Spleen (tissue), 11 donors: ENCODE measurements at regions not wholly inside any gene's neighbourhood (a gene's known extent, or its start where the extent isn't known, plus 50 kb on each side); places are given as distances from the start of the nearest gene placed in this dataset.

Experiments
- DNase-seq: peaks from one replicate; pipeline ENCODE4 v3.0.0-alpha.2; 2020
- H3K27ac ChIP-seq, 8 donors: fragments of 200-600 bp; sonication (generic) in 7 of 8; 1 replicate in 4 of 8; 2 replicates in 4 of 8; pipeline versions ENCODE4 v1.5.0 to v1.8.0; 2016 to 2021; ENCODE audit warnings: inconsistent platforms in 4 of 8, mild to moderate bottlenecking in 4 of 8, moderate library complexity in 1 of 8
- H3K27me3 ChIP-seq, 7 donors: fragments of 200-600 bp; sonication (generic) in 6 of 7; replicated peaks in 1 of 7; 1 replicate in 4 of 7; 2 replicates in 3 of 7; pipeline versions ENCODE4 v1.5.0 to v1.8.0; 2016 to 2021; ENCODE audit warnings: inconsistent platforms in 3 of 7, mild to moderate bottlenecking in 1 of 7
- H3K36me3 ChIP-seq, 6 donors: fragments of 200-600 bp; sonication (generic) in 5 of 6; 1 replicate in 4 of 6; 2 replicates in 2 of 6; pipeline versions ENCODE4 v1.5.0 to v1.8.0; 2016 to 2021; ENCODE audit warnings: inconsistent platforms in 2 of 6
- H3K4me1 ChIP-seq, 6 donors: fragments of 200-600 bp; sonication (generic) in 5 of 6; 1 replicate in 3 of 6; 2 replicates in 3 of 6; pipeline versions ENCODE4 v1.5.0 to v1.8.0; 2016 to 2021; ENCODE audit warnings: inconsistent platforms in 3 of 6
- H3K4me3 ChIP-seq, 8 donors: fragments of 200-600 bp; sonication (generic) in 7 of 8; 1 replicate in 4 of 8; 2 replicates in 4 of 8; pipeline versions ENCODE4 v1.5.0 to v1.8.0; 2016 to 2021; ENCODE audit warnings: inconsistent platforms in 4 of 8, mild to moderate bottlenecking in 4 of 8, moderate library complexity in 2 of 8
- H3K9me3 ChIP-seq, 8 donors: fragments of 200-600 bp; sonication (generic) in 7 of 8; 1 replicate in 4 of 8; 2 replicates in 4 of 8; pipeline versions ENCODE4 v1.5.0 to v1.8.0; 2016 to 2021; ENCODE audit warnings: inconsistent platforms in 4 of 8
- POLR2A ChIP-seq, 3 donors: fragments of 450-650 bp; IDR thresholded peaks; one replicate each; pipeline ENCODE4 v1.5.1; 2017; ENCODE audit warnings: antibody characterized with exemption in 3 of 3, mild to moderate bottlenecking in 1 of 3
- POLR2AphosphoS5 ChIP-seq, 3 donors: sonication (generic); formaldehyde crosslinking; IDR thresholded peaks; one replicate each; pipeline ENCODE4 v1.5.1; 2017; ENCODE audit warnings: antibody characterized with exemption in 3 of 3
- WGBS, 5 donors: extraction: QIAGEN DNeasy Blood & Tissue Kit in 3 of 5; methylation state at CpG; one replicate each; pipeline versions ENCODE4 v1.1.5 to v1.1.7; 2013 to 2018; 5-methylcytosine and 5-hydroxymethylcytosine counted together
- intact Hi-C: fragments of 100-400 bp; cut with DNase I; formaldehyde crosslinking; loops from one replicate; pipeline ENCODE4 v1.15.0; 2023; ENCODE audit warnings: low total_unique reads
- TF ChIP-seq, protein P1 (sequence below), 11 experiments: fragments of 200-600 bp in 7 of 11; fragments of 450-650 bp in 4 of 11; sonication (generic) in 4 of 11; IDR thresholded peaks in 8 of 11; conservative IDR thresholded peaks in 3 of 11; 1 replicate in 7 of 11; 2 replicates in 4 of 11; pipeline versions ENCODE4 v1.4.0 to v1.8.0; 2016 to 2021; ENCODE audit warnings: antibody characterized with exemption in 11 of 11, inconsistent platforms in 4 of 11, mild to moderate bottlenecking in 1 of 11
- donor health status: healthy with polysubstance abuse.
- donor health status: DM: no; HTN: no; CAD: no; lungs with moderate emphysema.
- donor health status: DM: no; HTN: no; CAD: no.
- donor health status: Bipolar disorder and iron deficiency.
- donor health status: healthy.
- donor health status: DM: no; HTN: no; CAD: no.
- donor health status: DM: yes; HTN: yes; CAD: no.

DNA sequence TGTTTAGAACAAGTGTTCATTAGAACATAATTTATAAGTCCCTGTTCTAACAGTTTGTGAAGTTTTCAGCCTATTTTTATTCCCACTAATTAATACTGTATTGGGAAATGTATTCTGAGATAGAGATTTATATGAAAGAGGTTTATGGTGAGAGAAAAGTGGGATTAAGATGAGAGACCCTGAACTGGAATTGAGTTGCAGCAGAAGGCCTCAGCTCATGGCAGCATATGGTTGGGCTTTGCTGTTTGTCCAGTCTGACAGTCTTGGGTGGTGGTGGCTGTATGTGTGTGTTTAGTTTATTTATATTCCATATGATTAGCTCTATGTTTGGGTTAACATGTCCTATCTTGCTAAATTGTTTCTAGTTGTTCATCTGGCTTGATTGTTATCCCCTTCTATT, 575.1 kb downstream of the SLITRK5 start:
- no peak for DNase-seq
- Histone ChIP-seq H3K4me1 (no peaks in the 10 kb centered on the region), H3K27me3 (no peaks in the 10 kb centered on the region), H3K9me3 (no peaks in the 10 kb centered on the region), H3K4me3 (no peak overlapping the region), H3K36me3 (no peaks in the 10 kb centered on the region), H3K27ac (no peak overlapping the region)
- TF ChIP-seq, protein P1, sequence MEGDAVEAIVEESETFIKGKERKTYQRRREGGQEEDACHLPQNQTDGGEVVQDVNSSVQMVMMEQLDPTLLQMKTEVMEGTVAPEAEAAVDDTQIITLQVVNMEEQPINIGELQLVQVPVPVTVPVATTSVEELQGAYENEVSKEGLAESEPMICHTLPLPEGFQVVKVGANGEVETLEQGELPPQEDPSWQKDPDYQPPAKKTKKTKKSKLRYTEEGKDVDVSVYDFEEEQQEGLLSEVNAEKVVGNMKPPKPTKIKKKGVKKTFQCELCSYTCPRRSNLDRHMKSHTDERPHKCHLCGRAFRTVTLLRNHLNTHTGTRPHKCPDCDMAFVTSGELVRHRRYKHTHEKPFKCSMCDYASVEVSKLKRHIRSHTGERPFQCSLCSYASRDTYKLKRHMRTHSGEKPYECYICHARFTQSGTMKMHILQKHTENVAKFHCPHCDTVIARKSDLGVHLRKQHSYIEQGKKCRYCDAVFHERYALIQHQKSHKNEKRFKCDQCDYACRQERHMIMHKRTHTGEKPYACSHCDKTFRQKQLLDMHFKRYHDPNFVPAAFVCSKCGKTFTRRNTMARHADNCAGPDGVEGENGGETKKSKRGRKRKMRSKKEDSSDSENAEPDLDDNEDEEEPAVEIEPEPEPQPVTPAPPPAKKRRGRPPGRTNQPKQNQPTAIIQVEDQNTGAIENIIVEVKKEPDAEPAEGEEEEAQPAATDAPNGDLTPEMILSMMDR (IDR thresholded peaks at IDR 0.05 in 8 of 11, conservative IDR thresholded peaks at IDR 0.05 in 3 of 11), result no peak
- TF ChIP-seq POLR2A (IDR thresholded peaks at IDR 0.05) (no peak), POLR2AphosphoS5 (IDR thresholded peaks at IDR 0.05) (no peak)
- intact Hi-C loops, result no loop called here

DNA sequence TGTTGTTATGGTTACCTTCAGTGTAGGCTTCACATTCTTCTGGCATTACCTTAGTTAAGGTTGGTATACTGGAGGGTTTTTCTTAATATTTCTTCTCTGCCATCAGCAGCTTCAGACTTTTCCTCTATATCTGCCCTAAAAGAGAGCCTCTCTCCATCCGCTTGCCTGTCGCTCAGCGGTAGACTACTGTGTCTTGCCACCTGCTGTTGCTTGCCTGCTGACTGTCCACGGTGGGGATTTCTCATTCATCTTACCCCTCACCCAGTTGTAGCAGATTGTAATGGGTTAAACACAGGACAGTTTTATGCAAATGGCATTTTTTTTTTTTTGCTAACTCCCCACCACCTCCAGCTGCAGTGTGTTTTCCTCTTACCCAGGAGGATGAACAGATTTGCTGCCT, 577.2 kb downstream of the SLITRK5 start:
- no peak for DNase-seq
- no peak overlapping the region for H3K4me3 ChIP-seq
- no peaks in the 10 kb centered on the region for H3K9me3 ChIP-seq
- intact Hi-C loops, result no loop called here
- H3K36me3 ChIP-seq, result no peaks in the 10 kb centered on the region
- no peak for TF ChIP-seq POLR2AphosphoS5 (IDR thresholded peaks at IDR 0.05)
- no peak for TF ChIP-seq POLR2A (IDR thresholded peaks at IDR 0.05)
- TF ChIP-seq, protein P1 (IDR thresholded peaks at IDR 0.05 in 8 of 11, conservative IDR thresholded peaks at IDR 0.05 in 3 of 11), result no peak
- WGBS, 5 donors, result 72 to 82% (median 74%) methylated on average over 4 of the region's 4 CpGs
- no peaks in the 10 kb centered on the region for H3K27me3 ChIP-seq
- H3K4me1 ChIP-seq, result no peaks in the 10 kb centered on the region
- H3K27ac ChIP-seq, result no peak overlapping the region

DNA sequence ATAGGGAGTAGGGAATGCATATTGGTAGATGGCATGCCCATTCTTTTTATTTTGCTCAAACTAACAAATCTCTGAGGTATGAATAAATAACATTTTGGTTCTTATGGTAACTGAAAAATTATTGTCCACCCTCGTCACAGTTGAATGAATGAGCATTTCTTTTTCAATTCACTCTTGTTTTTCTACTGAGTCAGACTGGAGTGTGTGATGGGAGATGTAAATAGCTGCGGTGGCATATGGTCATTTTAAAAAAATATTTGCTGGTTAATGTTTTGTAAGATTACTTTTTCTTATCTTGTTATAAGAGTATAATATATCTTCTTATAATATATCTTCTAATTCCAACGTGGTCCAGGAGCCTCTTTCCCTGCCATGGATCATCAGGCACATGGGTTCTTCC, 586.5 kb downstream of the SLITRK5 start:
- 52 to 79% (median 69%) methylated on average over 3 of the region's 3 CpGs for WGBS, 5 donors
- no peak overlapping the region for H3K4me3 ChIP-seq

DNA sequence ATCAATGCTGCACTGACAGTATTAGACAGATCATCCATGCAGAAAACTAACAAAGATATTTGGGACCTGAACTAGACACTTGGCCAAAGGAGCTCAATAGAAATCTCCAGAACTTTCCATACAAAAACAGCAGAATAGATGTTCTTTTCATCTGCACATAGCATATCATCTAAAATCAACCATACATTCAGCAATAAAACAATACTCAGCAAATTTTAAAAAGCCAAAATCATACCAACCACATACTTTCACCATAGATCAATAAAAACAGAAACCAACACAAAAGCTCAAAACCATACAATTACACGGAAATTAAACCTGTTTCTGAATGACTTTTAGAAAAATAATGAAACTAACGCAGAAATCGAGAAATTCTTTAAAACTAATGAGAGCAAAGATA, 592.6 kb downstream of the SLITRK5 start:
- no peak overlapping the region for H3K4me3 ChIP-seq
- 87 to 93% (median 88%) methylated on average over 3 of the region's 3 CpGs for WGBS, 5 donors
- intact Hi-C loops, result no loop called here

More for the DNA sequence above, 586.5 kb downstream of the SLITRK5 start:
- Histone ChIP-seq H3K36me3 (no peaks in the 10 kb centered on the region), H3K27ac (no peak overlapping the region), H3K27me3 (no peaks in the 10 kb centered on the region), H3K4me1 (no peaks in the 10 kb centered on the region), H3K9me3 (no peaks in the 10 kb centered on the region)
- no peak for DNase-seq
- intact Hi-C loops, result no loop called here
- TF ChIP-seq POLR2A (IDR thresholded peaks at IDR 0.05) (no peak), POLR2AphosphoS5 (IDR thresholded peaks at IDR 0.05) (no peak)
- TF ChIP-seq, protein P1 (IDR thresholded peaks at IDR 0.05 in 8 of 11, conservative IDR thresholded peaks at IDR 0.05 in 3 of 11), result no peak

More for the DNA sequence above, 592.6 kb downstream of the SLITRK5 start:
- DNase-seq, result no peak
- Histone ChIP-seq H3K36me3 (no peaks in the 10 kb centered on the region), H3K4me1 (no peaks in the 10 kb centered on the region), H3K9me3 (no peaks in the 10 kb centered on the region), H3K27me3 (no peaks in the 10 kb centered on the region), H3K27ac (no peak overlapping the region)
- TF ChIP-seq POLR2AphosphoS5 (IDR thresholded peaks at IDR 0.05), result no peak
- TF ChIP-seq, protein P1 (IDR thresholded peaks at IDR 0.05 in 8 of 11, conservative IDR thresholded peaks at IDR 0.05 in 3 of 11), result no peak
- TF ChIP-seq POLR2A (IDR thresholded peaks at IDR 0.05), result no peak
